SK-MEL-5 (cell line): ENCODE measurements at regions not wholly inside any gene's neighbourhood (a gene's known extent, or its start where the extent isn't known, plus 50 kb on each side); places are given as distances from the start of the nearest gene placed in this dataset.

Experiments used
- DNase-seq: peaks from one replicate; pipeline ENCODE4 v3.0.0-alpha.2; 2016; ENCODE audit warnings: low read depth, low spot score
- in situ Hi-C: cut with HindIII; loops from 2 replicates; pipeline ENCODE4 v1.10.0; 2016; ENCODE audit warnings: low sequenced_read_pairs, high pct_unique_total_duplicates, low pct_unique_long_range_greater_than_20kb

DNA sequence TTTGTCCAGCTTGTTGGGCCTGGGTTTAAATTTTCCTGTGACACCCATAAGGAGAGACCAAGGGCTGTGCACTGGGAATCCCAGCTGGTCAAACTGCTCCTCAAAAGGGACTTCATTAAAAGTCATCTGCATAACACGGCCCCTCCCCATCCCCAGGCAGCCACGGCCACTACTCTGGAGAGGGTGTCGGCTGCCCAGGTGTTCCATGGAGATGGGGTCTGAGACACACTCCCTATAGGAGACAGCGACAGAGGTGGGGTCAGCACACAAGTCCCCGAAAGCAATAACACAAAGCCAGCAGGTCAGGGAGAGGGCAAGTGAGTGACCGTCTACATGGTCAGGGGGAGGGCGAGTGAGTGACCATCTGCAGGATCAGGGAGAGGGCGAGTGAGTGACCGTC is 75.6 kb upstream of the BCL11B start:
- in situ Hi-C loops, result no loop called here
- DNase-seq, result no peak

DNA sequence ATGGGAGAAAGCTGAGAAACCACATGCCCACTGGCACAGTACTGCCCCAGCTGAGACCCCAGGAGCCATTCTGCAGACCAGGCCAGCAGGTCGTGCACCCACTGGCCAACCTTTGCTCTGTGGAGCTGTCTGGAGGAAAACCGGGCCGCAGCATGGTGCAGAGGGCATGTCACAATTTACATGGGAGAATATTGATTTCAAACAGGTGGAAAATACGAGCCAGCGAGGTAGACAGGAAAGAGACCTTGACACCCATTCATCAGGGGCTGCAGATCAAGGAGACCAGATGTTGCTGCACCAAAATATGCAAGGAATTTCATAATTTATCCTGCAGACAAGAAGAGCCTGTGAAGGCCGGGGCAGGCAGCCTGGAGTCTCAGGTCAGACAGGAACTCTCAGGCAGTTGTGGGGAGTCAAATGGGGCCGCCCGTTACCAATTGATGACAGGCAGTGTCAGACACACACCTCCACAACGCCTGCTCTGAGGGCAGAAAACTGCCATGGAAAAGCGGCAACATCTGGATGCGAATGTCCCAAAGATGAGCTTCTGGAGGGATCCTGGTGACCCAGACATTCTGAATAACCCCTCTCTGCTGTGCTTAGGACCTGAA is 74.6 kb upstream of the BCL11B start:
- DNase-seq, result no peak
- in situ Hi-C loops, result no loop called here

DNA sequence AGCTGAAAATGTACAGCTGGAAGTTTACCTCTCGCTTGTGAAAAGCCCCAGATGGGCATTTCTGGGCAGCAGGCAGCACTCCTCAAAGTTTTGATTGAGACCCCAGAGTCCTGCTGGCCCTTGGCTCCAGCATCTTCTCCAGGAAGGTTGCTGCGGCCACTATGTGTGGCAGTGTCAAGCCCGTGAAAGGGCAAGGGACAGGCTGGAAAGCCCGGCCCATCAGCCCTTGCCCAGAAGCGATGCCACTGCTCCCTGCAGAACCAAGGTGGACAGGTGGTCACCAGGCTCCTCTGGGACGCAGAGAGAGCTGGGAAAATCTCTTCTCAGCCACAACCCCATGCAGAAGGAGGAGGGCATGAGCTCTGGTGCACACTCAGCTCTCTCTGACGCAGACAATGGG is 73.5 kb upstream of the BCL11B start:
- in situ Hi-C loops, result no loop called here
- no peak for DNase-seq

DNA sequence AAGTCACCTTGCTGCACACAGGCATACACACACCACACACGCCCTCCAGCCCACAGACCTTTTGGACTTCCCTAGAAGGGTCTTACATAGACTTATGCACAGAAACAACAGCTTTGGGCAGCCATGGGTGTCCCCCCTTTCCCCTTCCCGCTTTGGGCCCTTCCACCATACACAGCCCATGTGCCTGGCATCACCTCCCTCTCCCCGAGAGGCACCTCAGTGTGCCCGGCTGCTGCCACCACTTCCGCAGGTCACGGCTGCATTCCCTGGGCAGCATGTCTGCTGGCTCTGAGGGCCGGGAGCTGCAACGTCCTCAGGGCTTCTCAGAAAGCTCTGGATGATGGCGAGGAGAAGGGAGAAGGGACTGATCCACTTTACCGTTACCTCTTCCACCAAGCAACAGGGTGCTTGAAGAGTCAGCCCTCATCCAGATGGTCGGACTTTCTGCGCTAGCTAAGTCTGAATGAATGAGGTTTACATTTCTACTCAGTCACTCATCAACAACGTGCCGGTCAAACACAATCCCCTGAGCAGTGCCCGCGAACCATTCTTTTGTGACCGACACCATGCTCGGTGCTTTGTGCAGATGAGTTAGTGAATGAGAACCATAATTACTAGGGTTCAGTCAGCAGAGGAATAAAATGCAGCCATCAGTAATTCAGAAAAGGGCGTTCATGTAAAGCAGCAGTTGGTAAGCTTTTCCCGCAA is 72.2 kb upstream of the BCL11B start:
- in situ Hi-C loops, result no loop called here
- DNase-seq, result no peak

DNA sequence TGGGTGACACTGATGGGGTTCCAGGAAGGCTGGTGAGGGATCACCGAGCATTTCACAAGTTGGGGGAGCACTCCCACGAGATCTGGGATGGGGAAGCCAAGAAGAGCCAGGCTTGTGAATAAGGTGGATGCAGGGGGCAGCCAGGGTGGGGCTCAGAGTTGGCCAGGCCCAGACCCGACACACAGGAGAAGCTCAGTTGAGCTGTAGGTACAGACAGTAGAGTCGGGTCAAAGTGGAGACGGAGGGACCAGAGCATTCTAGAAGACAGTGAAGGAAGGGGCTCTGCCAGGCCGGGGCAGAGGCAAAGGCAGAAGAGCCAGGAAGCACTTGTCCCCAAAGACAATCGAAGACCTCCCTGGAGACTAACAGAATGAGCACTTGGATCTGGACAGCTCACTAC is 70.9 kb upstream of the BCL11B start:
- in situ Hi-C loops, result no loop called here
- DNase-seq, result no peak

DNA sequence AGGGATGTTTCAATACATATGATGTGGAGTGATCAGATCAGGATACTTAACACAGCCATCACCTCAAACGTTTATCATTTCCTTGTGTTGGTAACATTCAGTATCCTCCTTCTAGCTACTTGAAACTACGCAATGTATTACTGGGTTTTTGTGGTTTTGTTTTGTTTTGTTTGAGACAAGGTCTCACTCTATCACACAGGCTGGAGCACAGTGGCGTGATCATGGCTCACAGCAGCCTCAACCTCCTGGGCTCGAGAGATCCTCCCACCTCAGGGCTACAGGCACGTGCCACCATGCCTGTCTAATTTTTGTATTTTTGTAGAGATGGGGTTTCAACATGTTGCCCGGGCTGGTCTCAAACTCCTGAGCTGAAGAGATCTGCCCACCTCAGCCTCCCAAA is 70.2 kb upstream of the BCL11B start:
- DNase-seq, result no peak
- in situ Hi-C loops, result no loop called here

DNA sequence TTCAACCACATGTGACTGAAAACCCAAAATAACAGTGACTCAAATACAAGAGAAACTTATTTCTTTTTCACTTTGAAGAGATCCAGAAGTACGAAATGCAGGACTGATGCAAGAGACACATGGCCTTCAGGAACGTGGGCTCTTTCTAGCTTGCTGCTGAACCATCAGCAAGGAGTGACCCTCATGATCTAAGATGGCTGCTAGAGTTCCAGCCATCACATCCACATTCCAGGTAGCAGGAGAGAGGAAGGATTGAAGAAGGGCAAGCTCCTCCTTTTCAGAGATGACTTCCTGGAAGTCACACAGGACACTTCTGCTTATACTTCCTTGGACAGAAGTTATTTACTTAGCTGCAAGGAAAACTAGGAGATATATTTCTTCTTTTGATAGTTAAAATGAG is 67.6 kb upstream of the BCL11B start:
- in situ Hi-C loops, result no loop called here
- no peak for DNase-seq

DNA sequence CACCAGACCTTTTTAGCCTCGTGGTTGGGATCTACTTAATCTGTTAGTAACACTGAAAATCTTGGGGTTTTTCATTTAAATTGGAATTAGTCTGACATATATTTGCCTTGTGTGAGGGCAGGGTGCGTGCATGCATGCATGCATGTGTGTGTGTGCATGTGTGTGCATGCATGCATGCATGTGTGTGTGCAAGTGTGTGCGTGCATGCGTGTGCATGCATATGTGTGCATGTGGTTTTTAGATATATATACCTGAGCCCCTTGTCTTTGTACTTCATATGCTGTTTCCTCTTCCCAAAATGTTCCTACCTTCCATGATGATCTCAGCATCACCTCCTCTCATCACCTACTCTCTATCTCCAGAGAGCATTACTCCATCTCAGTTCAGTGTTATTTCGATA is 66.3 kb upstream of the BCL11B start:
- DNase-seq, result no peak
- in situ Hi-C loops, result no loop called here

DNA sequence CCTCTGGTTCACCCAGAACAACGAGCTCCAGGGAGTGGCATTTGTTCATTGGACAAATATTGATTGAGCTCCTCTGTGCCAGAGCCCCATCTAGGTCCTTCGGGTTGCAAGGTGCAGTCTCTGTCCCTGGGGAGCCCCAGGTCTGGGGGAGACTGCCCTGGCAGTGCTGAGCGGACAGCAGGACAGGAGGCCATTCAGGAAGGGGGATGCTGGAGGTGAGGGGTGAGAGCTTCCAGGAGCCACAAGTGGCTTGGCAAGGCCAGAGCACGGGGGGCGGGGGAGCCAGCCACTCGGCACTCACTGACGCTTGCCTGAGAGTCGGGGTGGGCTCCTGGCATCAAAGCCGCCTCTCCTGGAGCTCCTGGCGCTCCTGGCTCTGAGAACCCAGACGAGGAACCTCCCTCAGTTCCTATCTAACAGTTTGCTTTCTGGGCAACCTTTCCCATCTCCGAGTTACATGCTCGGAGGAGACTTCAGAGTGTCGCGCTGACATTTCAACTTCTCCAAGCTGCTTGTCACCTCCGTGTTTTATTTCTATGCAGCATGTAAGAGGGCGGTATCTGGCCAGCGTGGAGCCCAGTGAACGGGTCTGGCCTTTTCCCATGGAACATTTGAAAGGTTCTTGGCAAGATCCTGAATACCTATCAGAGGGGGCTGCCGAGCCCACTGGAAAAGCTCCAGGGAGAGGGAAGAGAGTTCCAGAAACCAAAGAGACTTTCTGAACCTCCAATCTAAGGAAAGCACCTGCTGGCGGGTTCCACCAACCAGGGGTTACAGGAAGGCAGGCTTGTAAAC is 62.0 kb upstream of the BCL11B start:
- in situ Hi-C loops, result no loop called here
- DNase-seq, result no peak

DNA sequence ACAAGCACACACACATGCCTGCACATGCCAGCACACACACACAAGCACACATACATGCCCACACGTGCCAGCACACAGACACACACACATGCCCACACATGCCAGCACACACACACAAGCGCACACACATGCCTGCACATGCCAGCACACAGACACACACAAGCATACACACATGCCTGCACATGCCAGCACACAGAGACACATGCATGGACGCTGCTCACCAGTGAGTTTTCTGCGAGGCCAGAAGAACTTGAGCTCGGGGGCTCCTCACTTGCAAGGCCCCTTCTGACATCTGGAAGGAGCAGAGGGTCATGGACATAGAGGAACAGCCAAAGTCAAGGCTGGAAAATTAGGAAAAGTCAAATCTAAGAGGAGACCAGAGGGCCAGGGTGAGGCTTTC is 61.2 kb upstream of the BCL11B start:
- no peak for DNase-seq
- in situ Hi-C loops, result no loop called here

DNA sequence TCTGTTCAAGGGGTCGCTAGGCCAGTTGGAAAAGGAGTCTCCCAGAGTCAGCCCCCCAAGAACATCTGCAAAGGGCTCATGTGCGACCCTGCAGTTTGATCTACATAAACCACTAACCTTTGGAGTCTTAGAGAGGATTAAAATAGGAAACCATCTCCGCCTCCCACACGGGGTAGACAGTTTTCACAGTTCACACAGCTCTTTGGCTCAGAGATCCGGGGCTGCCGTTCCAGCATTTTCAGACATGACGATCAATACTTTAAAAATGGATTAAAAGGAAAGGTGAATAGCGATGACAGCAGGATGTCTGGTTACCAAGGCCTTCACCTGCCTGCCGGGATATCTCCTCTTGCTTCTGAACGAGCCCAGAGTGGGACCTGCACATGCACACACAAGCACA is 59.8 kb upstream of the BCL11B start:
- in situ Hi-C loops, result no loop called here

DNA sequence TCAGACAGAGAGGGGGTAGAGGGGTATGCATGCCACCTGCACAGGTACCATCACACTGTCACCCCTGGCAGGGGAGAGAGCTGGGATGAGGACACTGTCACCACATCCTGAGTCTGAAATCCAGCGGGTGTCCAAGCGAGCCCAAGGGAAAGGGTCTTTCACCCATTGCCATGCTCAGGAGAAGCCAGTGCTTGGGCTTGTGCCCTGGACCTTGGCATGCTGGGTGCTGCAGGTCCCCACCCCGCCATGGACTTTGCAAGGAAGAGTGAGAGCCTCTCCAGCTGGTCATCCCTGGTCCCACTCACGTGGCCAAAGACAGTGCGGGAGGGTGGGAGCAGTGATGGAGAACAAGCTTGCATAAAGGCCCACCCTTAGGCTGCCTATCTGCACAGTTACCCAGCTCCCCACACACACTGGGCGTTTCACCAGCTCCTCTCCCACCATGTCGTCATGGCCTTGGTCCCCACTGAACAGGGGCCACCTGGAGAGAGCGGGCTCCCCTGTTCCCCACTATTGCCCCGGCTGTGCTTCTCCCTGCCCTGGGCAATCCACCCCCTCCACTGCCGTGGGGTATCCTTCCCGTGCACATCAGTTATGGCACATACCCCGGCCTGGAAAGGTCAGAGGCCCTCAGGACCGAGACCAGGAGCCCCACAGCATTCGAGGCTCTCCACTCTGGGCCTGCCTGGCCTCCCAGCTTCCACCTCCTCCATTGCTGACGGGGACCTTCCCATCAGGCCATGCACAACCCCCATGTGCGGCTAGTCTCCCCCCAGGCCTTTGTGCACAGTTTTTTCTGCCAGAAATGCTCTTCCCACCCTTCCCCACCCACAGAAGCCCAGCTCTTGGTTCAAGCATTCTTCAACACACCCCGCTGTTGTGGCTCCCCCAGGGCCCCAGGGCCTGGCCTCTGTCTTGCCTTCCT is 58.6 kb upstream of the BCL11B start:
- in situ Hi-C loops, result no loop called here
- no peak for DNase-seq

More for the DNA sequence above, 59.8 kb upstream of the BCL11B start:
- no peak for DNase-seq

DNA sequence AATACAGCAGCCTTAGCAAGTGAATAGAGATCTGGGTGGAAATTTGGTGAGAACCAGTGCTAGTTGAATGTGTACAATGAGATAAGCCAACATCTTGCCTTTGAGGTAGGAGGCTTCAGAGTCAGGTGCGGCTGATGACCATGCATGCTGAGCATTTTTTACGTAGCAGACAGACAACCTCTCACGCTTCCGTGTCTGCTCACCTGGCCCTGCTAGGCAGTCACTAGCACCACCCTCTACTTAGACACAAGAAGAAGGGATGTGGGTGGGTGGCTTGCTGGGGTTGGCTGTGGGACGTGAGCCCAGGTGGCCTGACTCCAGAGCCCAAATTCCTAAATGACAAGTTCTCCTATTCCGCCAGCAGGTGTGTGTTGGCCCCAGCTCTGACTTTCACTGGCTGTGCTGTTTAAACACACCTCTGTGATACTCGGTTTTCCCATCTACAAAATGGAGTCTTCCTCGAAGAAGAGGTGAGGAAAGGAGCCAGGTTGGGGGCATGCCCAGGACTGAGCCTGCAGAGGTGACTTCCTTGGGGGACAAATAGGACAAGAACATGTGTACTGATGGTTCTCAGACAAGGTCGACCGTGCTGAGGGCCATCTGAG is 57.8 kb upstream of the BCL11B start:
- in situ Hi-C loops, result no loop called here

DNA sequence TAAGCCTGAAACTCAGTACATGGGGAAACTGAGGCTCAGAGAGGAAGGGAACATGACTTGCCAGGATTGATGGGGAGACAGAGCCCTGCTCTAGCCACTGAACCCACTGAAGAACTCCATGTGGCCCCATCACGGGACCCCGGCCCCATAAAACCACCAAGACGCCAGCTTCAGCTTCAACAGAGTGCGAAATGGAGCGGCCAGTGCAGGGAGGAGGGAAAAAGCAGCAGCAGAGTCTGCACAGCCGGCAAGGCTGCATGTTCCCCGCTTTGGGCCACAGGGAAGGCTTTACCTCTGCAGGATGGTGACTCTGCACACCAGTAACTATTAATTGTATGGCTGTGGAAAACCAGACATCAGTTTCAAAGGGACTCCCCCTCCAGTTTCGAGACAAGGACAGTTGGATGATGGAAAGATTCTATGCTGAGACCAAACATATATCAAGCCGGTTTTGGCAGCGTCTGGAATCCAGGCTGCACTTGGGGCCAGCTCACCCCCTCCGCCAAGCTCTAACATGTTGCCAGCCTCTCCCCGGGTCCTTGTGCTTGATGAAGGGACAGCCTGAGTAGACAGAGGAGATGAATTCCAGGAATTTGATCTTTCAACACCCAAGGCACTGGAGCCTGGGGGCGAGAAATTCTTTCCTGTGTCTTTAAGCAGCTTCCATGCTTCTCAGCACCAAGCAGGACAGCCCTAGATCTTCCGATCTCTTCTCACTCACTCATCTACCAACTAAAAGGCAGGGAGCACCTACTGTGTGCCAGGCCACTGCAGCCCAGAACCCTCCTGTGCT is 55.7 kb upstream of the BCL11B start:
- DNase-seq, result no peak
- in situ Hi-C loops, result no loop called here

More for the DNA sequence above, 57.8 kb upstream of the BCL11B start:
- no peak for DNase-seq

DNA sequence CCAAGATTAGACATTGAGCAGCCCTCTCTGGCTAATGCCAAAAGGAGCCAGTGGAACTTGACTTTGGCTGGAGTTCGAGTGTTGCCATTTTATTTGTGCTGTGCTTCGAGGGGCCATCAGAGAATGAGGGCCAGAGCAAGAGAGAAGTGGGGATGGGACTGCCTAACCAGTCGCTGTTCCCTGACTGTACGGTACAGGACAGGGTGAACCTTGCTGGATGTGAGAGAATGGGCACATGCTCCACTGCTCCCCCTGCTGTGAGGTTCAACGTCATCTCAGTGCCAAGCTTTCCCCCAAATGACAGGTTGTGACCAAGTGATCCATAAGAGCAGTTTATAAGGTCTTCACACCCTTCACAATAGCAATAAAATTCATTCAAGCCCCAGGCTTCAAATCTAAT is 55.1 kb upstream of the BCL11B start:
- in situ Hi-C loops, result no loop called here
- peak; percentile 27 for DNase-seq

DNA sequence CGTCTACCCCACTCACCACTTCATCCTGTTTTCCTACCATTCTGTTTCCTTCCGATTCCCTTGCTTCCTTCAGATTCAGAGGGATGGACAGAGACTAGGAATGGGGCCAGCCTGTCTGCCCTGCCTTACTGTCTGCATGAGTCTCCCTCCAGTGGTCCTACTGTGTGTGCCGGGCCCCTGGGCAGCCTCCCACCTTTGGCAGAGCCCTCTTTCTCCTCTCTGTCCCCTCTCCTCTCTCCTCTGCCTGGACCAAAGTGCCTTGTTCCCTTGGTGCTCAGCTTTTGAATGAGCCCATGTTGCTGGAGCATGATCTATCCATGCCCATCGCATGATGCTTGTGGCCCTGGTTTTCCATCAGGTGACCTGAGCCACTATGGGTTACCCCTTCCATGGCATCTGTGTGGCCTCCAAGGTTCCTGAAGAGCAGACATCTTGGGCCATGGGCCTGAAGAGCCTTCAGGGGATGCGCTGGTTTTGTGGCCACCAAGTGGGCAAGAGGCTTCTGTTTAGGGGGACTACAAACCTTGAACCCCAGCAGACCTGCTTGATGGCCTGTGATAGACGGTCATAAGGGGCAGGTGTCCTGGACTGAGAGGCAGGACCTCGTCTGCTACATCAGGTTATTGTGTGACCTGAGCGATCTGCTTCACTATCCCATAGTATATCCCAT is 54.2 kb upstream of the BCL11B start:
- in situ Hi-C loops, result no loop called here

More for the DNA sequence above, 54.2 kb upstream of the BCL11B start:
- no peak for DNase-seq
